Testis (tissue), 2 donors: ENCODE measurements at regions not wholly inside any gene's neighbourhood (a gene's known extent, or its start where the extent isn't known, plus 50 kb on each side); places are given as distances from the start of the nearest gene placed in this dataset.

Experiments
- CTCF ChIP-seq, 3 experiments: fragments of 450-650 bp in 2 of 3; fragments of 200-600 bp in 1 of 3; sonication (generic) in 1 of 3; IDR thresholded peaks; one replicate each; pipeline ENCODE4 v1.5.1; 2016 to 2019; ENCODE audit warnings: antibody characterized with exemption in 3 of 3, mild to moderate bottlenecking in 2 of 3, moderate library complexity in 1 of 3
- POLR2A ChIP-seq: fragments of 450-650 bp; IDR thresholded peaks from one replicate; pipeline ENCODE4 v1.6.1; 2017; ENCODE audit warnings: antibody characterized with exemption, mild to moderate bottlenecking, moderate library complexity

DNA sequence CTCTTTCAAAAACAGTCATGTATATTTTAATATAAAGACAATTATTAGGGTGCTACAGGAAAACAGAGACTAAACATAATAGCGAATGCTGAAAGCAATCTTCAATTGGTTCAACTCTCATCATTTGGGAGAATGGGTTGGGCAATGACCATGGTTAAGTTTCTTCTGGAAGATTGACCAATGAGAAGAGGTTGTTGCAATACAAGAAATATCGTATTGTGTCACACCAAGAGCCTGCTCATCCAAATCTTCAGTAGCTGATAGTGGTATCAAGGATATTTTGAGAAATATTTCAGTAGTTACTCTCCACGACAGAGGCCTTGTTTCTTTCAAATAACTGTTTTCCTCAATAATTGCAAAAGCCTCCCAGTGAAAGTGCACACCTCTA, 83.0 kb upstream of the FNDC3A start:
- TF ChIP-seq CTCF (IDR thresholded peaks at IDR 0.05) (no peak), POLR2A (no peak)
